22Rv1 (cell line): ENCODE measurements at regions not wholly inside any gene's neighbourhood (a gene's known extent, or its start where the extent isn't known, plus 50 kb on each side); places are given as distances from the start of the nearest gene placed in this dataset.

ENCODE experiments used
- H3K27ac ChIP-seq: fragments of 450-650 bp; 2 replicates; pipeline ENCODE4 v1.5.1; 2017
- CTCF ChIP-seq: fragments of 450-650 bp; IDR thresholded peaks from 2 replicates; pipeline ENCODE4 v1.5.1; 2017; ENCODE audit warnings: mild to moderate bottlenecking
- ZFX ChIP-seq: fragments of 450-650 bp; IDR thresholded peaks from 2 replicates; pipeline ENCODE4 v1.6.1; 2017; ENCODE audit warnings: antibody characterized with exemption, borderline replicate concordance

GRCh38 chr3:111307676-111308075 lies 234.3 kb upstream of the CD96 start:
- TF ChIP-seq ZFX, result no peak
- TF ChIP-seq CTCF, result no peak
- H3K27ac ChIP-seq, result no peak overlapping the region

GRCh38 chr3:111311126-111311525 lies 230.9 kb upstream of the CD96 start:
- H3K27ac ChIP-seq, result no peak overlapping the region

GRCh38 chr3:111311709-111312235 lies 230.2 kb upstream of the CD96 start:
- H3K27ac ChIP-seq, result no peak overlapping the region
- TF ChIP-seq ZFX, result no peak
- no peak for TF ChIP-seq CTCF

More at GRCh38 chr3:111311126-111311525, 230.9 kb upstream of the CD96 start:
- TF ChIP-seq CTCF (no peak), ZFX (no peak)

- no peak for TF ChIP-seq ZFX
- TF ChIP-seq CTCF, result no peak
- no peak overlapping the region for H3K27ac ChIP-seq
Observed at GRCh38 chr3:111314181-111314873, 227.7 kb upstream of the CD96 start.

GRCh38 chr3:111314898-111315297 lies 227.1 kb upstream of the CD96 start:
- no peak overlapping the region for H3K27ac ChIP-seq

GRCh38 chr3:111315930-111316587 lies 225.9 kb upstream of the CD96 start:
- TF ChIP-seq CTCF (no peak), ZFX (no peak)
- H3K27ac ChIP-seq, result no peak overlapping the region

More at GRCh38 chr3:111314898-111315297, 227.1 kb upstream of the CD96 start:
- TF ChIP-seq CTCF, result no peak
- TF ChIP-seq ZFX, result no peak

GRCh38 chr3:111318289-111318688 lies 223.7 kb upstream of the CD96 start:
- TF ChIP-seq CTCF (no peak), ZFX (no peak)
- H3K27ac ChIP-seq, result no peak overlapping the region
